Suprapubic skin (tissue), 4 donors: ENCODE measurements at regions not wholly inside any gene's neighbourhood (a gene's known extent, or its start where the extent isn't known, plus 50 kb on each side); places are given as distances from the start of the nearest gene placed in this dataset.

ENCODE experiments used
- EP300 ChIP-seq: sonication (generic); formaldehyde crosslinking; IDR thresholded peaks from one replicate; pipeline ENCODE4 v1.6.1; 2017; ENCODE audit warnings: antibody characterized with exemption
- POLR2A ChIP-seq, 2 donors: fragments of 450-650 bp; IDR thresholded peaks; one replicate each; pipeline ENCODE4 v1.6.1; 2017; ENCODE audit warnings: antibody characterized with exemption in 2 of 2, mild to moderate bottlenecking in 2 of 2, moderate library complexity in 2 of 2
- POLR2AphosphoS5 ChIP-seq, 3 donors: sonication (generic); formaldehyde crosslinking; IDR thresholded peaks; one replicate each; pipeline ENCODE4 v1.6.1; 2017; ENCODE audit warnings: antibody characterized with exemption in 3 of 3
- TF ChIP-seq, protein P1 (sequence below), 2 donors: fragments of 200-600 bp in 1 of 2; fragments of 450-650 bp in 1 of 2; sonication (generic) in 1 of 2; IDR thresholded peaks; one replicate each; pipeline ENCODE4 v1.5.1; 2016 to 2019; ENCODE audit warnings: antibody characterized with exemption in 2 of 2, mild to moderate bottlenecking in 1 of 2, moderate library complexity in 1 of 2

- TF ChIP-seq EP300 (no peak), POLR2A (IDR thresholded peaks at IDR 0.05) (no peak), POLR2AphosphoS5 (IDR thresholded peaks at IDR 0.05) (no peak)
- TF ChIP-seq, protein P1, sequence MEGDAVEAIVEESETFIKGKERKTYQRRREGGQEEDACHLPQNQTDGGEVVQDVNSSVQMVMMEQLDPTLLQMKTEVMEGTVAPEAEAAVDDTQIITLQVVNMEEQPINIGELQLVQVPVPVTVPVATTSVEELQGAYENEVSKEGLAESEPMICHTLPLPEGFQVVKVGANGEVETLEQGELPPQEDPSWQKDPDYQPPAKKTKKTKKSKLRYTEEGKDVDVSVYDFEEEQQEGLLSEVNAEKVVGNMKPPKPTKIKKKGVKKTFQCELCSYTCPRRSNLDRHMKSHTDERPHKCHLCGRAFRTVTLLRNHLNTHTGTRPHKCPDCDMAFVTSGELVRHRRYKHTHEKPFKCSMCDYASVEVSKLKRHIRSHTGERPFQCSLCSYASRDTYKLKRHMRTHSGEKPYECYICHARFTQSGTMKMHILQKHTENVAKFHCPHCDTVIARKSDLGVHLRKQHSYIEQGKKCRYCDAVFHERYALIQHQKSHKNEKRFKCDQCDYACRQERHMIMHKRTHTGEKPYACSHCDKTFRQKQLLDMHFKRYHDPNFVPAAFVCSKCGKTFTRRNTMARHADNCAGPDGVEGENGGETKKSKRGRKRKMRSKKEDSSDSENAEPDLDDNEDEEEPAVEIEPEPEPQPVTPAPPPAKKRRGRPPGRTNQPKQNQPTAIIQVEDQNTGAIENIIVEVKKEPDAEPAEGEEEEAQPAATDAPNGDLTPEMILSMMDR (IDR thresholded peaks at IDR 0.05) = no peak
These were observed 303.3 kb upstream of the ACTBL2 start for GRCh38 chr5:57785946-57786345.
